ENCODE measurements at regions not wholly inside any gene's neighbourhood (a gene's known extent, or its start where the extent isn't known, plus 50 kb on each side); places are given as distances from the start of the nearest gene placed in this dataset.

- no peak overlapping the region for H3K9ac ChIP-seq (ENCODE audit: insufficient read depth, low read depth, low read length)
- H3K4me3 ChIP-seq (replicated peaks in 1 of 3; ENCODE audit: insufficient read depth in 1 of 3, low read depth in 2 of 3, low read length in 3 of 3), result no peak overlapping the region
- no peak for DNase-seq (ENCODE audit: low spot score)
- no peaks in the 10 kb centered on the region for H3K4me1 ChIP-seq (ENCODE audit: insufficient read depth, low read length)
- no peak overlapping the region for H3K27ac ChIP-seq (ENCODE audit: extremely low read length, insufficient read depth, low read length)
- H3K36me3 ChIP-seq (replicated peaks in 1 of 2; ENCODE audit: control insufficient read depth in 1 of 2, insufficient read depth in 2 of 2, low read length in 2 of 2), result no peaks in the 10 kb centered on the region
- no TSS peak for BruUV-seq (replicated peaks)
- H3K79me2 ChIP-seq (ENCODE audit: insufficient read depth, low read length), result no peaks in the 10 kb centered on the region
- ChIA-PET POLR2A (no interaction called here), CTCF (ENCODE audit: low intra/inter-chr PET ratio, low total read pairs) (no interaction called here)
- WGBS (ENCODE audit: low lambda C conversion rate), result 37% methylated on average over 5 of the region's 6 CpGs
- H3K9me3 ChIP-seq (ENCODE audit: low read length), result no peaks in the 10 kb centered on the region
- TF ChIP-seq JUN (CRISPR knock-in tag; IDR thresholded peaks at IDR 0.05) (no peak), HNRNPK (IDR thresholded peaks at IDR 0.05; ENCODE audit: low read depth, low read length, poor library complexity, severe bottlenecking) (no peak), ZHX2 (IDR thresholded peaks at IDR 0.05; ENCODE audit: low read depth) (no peak), ZHX2 (CRISPR knock-in tag; IDR thresholded peaks at IDR 0.05; ENCODE audit: borderline replicate concordance) (no peak), KLF13 (CRISPR knock-in tag; IDR thresholded peaks at IDR 0.05) (no peak), REXO4 (CRISPR knock-in tag; IDR thresholded peaks at IDR 0.05; ENCODE audit: borderline replicate concordance) (no peak), KLF9 (CRISPR knock-in tag; IDR thresholded peaks at IDR 0.05; ENCODE audit: low read depth) (no peak), ZNF782 (CRISPR knock-in tag; IDR thresholded peaks at IDR 0.05; ENCODE audit: borderline replicate concordance) (no peak), ZNF564 (CRISPR knock-in tag; IDR thresholded peaks at IDR 0.05) (no peak), NCOA2 (CRISPR knock-in tag; IDR thresholded peaks at IDR 0.05) (no peak), NFIB (CRISPR knock-in tag; IDR thresholded peaks at IDR 0.05; ENCODE audit: borderline replicate concordance) (no peak), EZH2 (conservative IDR thresholded peaks at IDR 0.05; ENCODE audit: low read depth, low read length) (no peak)
- TF ChIP-seq, protein P1, sequence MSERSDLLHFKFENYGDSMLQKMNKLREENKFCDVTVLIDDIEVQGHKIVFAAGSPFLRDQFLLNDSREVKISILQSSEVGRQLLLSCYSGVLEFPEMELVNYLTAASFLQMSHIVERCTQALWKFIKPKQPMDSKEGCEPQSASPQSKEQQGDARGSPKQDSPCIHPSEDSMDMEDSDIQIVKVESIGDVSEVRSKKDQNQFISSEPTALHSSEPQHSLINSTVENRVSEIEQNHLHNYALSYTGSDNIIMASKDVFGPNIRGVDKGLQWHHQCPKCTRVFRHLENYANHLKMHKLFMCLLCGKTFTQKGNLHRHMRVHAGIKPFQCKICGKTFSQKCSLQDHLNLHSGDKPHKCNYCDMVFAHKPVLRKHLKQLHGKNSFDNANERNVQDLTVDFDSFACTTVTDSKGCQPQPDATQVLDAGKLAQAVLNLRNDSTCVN (CRISPR knock-in tag; IDR thresholded peaks at IDR 0.05; ENCODE audit: borderline replicate concordance), result no peak
- TF ChIP-seq, protein P2, sequence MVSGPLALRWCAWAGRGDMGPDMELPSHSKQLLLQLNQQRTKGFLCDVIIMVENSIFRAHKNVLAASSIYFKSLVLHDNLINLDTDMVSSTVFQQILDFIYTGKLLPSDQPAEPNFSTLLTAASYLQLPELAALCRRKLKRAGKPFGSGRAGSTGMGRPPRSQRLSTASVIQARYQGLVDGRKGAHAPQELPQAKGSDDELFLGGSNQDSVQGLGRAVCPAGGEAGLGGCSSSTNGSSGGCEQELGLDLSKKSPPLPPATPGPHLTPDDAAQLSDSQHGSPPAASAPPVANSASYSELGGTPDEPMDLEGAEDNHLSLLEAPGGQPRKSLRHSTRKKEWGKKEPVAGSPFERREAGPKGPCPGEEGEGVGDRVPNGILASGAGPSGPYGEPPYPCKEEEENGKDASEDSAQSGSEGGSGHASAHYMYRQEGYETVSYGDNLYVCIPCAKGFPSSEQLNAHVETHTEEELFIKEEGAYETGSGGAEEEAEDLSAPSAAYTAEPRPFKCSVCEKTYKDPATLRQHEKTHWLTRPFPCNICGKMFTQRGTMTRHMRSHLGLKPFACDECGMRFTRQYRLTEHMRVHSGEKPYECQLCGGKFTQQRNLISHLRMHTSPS (CRISPR knock-in tag; IDR thresholded peaks at IDR 0.05; ENCODE audit: low read depth), result no peak
- FAIRE-seq, result no peak
- intact Hi-C loops (cut with micrococcal nuclease; ENCODE audit: unreplicated experiment) (no loop called here), in situ Hi-C loops (cut with HindIII; ENCODE audit: extremely low pct_ligation_motif_present, low pct_unique_long_range_greater_than_20kb) (no loop called here)
- peaks cover 0 to 1% of the 10 kb centered on the region in 2 experiments; a peak in 1 of 5 replicates for H3K27me3 ChIP-seq (ENCODE audit: control insufficient read depth in 1 of 2, insufficient read depth in 2 of 2, low read length in 2 of 2)
- H3K4me2 ChIP-seq (ENCODE audit: low read depth, low read length), result no peak overlapping the region
- no peaks in the 10 kb centered on the region for H4K20me1 ChIP-seq (ENCODE audit: insufficient read depth, low read length)
- ATAC-seq, result no peak
- no peak overlapping the region for H2AFZ ChIP-seq (ENCODE audit: low read length)
Measured at GRCh38 chr7:142376356-142376997, 118.6 kb upstream of the PRSS58 start.
